Colonic mucosa (tissue), 4 donors: ENCODE measurements at regions not wholly inside any gene's neighbourhood (a gene's known extent, or its start where the extent isn't known, plus 50 kb on each side); places are given as distances from the start of the nearest gene placed in this dataset.

ENCODE experiments used
- DNase-seq: peaks from one replicate; pipeline ENCODE4 v3.0.0-alpha.2; 2020
- H3K27ac ChIP-seq: fragments of 200-600 bp; one replicate; pipeline ENCODE4 v1.8.0; 2021
- H3K27me3 ChIP-seq: fragments of 200-600 bp; one replicate; pipeline ENCODE4 v1.8.0; 2021
- H3K36me3 ChIP-seq: fragments of 200-600 bp; one replicate; pipeline ENCODE4 v1.8.0; 2021
- H3K4me1 ChIP-seq: fragments of 200-600 bp; one replicate; pipeline ENCODE4 v1.8.0; 2021; ENCODE audit warnings: mild to moderate bottlenecking
- H3K4me3 ChIP-seq: fragments of 200-600 bp; one replicate; pipeline ENCODE4 v1.8.0; 2021
- H3K9ac ChIP-seq, 2 donors: one replicate each; pipeline ENCODE4 v1.7.0; 2013; ENCODE audit warnings: control low read depth in 2 of 2, low read depth in 2 of 2, low read length in 2 of 2
- H3K9me3 ChIP-seq: fragments of 200-600 bp; one replicate; pipeline ENCODE4 v1.8.0; 2021
- CTCF ChIP-seq: fragments of 200-600 bp; IDR thresholded peaks from one replicate; pipeline ENCODE4 v1.8.0; 2022; ENCODE audit warnings: antibody characterized with exemption, mild to moderate bottlenecking
- intact Hi-C: fragments of 100-400 bp; cut with DNase I; formaldehyde crosslinking; loops from one replicate; pipeline ENCODE4 v1.14.1; 2022
- donor health status: healthy.
- donor health status: DM: no; HTN: no; CAD: no.
- donor health status: DM: no; HTN: no; CAD: no.

- Histone ChIP-seq H3K9me3 (no peaks in the 10 kb centered on the region), H3K4me1 (no peaks in the 10 kb centered on the region), H3K27ac (no peak overlapping the region), H3K36me3 (no peaks in the 10 kb centered on the region), H3K9ac (no peak overlapping the region), H3K4me3 (no peak overlapping the region), H3K27me3 (no peaks in the 10 kb centered on the region)
- intact Hi-C loops, result no loop called here
- no peak for TF ChIP-seq CTCF
- no peak for DNase-seq
Measured at GRCh38 chr3:22507709-22508108, 695.4 kb upstream of the UBE2E2 start.

DNA sequence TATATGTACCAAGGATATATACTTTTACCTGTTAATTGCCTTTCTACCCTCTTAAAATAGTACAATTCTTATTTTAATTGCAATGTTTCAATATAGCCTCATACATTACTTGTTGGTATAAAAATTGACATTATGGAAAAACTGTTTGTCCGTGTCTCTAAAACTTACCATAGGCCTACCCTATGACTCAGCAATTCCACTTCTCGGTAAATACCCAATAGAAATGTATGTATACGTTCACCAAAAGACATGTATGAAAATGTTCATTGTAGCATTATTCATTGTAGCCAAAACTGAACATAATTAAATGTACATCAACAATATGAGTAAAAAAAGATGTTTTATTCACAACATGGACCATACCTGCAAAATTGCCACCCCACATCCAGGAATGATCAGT is 679.2 kb upstream of the UBE2E2 start:
- Histone ChIP-seq H3K4me3 (no peak overlapping the region), H3K4me1 (no peaks in the 10 kb centered on the region), H3K36me3 (no peaks in the 10 kb centered on the region), H3K9me3 (no peaks in the 10 kb centered on the region), H3K27ac (no peak overlapping the region), H3K27me3 (no peaks in the 10 kb centered on the region), H3K9ac (no peak overlapping the region)
- no peak for TF ChIP-seq CTCF
- no peak for DNase-seq
- intact Hi-C loops, result no loop called here

DNA sequence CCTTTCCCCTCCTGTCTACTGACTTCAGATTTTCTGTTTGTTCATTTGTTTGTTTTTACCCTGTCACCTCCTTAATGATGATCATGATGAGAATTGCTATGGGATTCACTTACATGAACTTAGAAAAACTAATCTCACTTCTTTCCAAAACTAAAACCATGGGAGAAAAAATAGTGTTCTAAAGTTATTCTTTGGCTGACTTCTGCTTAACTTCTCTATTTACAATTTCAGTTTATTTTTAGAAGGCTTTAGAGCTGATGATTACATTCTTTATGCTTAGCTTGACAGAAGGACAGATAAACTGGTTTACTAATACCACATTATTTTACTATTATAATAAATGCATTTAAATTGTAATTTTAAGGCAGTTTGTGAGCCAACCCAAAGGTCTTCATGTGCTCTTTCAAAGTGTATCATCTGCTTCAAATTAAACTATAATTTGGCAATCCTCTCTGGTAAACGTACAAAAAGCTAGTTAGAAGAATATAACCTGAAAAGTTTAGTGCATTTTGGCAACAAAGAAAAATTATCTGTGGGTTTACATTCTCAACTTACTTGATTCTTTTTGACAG is 676.8 kb upstream of the UBE2E2 start:
- DNase-seq, result no peak
- intact Hi-C loops, result no loop called here
- no peak overlapping the region for H3K9ac ChIP-seq

DNA sequence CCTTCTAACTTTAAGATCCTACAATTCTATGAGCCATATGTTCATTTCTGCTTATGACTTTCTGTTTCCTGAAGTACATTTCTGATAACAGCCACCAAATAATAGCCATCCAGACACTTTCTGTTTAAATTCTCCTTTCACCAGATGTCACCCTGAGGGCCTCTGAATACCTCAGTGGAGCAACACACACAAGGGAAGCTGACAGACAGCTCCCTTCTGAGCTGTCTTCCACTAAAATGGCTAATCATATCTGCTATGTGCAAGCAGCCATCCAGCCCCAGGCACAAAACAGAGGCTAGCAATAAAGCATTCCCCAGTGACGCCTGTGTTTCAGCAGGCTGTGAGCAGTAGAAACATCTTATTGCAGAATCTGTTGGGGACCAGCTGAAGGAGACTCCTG is 666.6 kb upstream of the UBE2E2 start:
- Histone ChIP-seq H3K9ac (no peak overlapping the region), H3K36me3 (no peaks in the 10 kb centered on the region), H3K9me3 (no peaks in the 10 kb centered on the region), H3K4me3 (no peak overlapping the region), H3K27ac (no peak overlapping the region), H3K4me1 (no peaks in the 10 kb centered on the region), H3K27me3 (no peaks in the 10 kb centered on the region)
- no peak for DNase-seq
- intact Hi-C loops, result no loop called here
- TF ChIP-seq CTCF, result no peak

More for the DNA sequence above, 676.8 kb upstream of the UBE2E2 start:
- no peaks in the 10 kb centered on the region for H3K9me3 ChIP-seq
- TF ChIP-seq CTCF, result no peak
- H3K4me1 ChIP-seq, result no peaks in the 10 kb centered on the region
- no peaks in the 10 kb centered on the region for H3K36me3 ChIP-seq
- H3K27me3 ChIP-seq, result no peaks in the 10 kb centered on the region
- H3K4me3 ChIP-seq, result no peak overlapping the region
- no peak overlapping the region for H3K27ac ChIP-seq

- no peaks in the 10 kb centered on the region for H3K9me3 ChIP-seq
Measured at GRCh38 chr3:22537560-22537959, 665.6 kb upstream of the UBE2E2 start.

More at GRCh38 chr3:22537560-22537959, 665.6 kb upstream of the UBE2E2 start:
- no peaks in the 10 kb centered on the region for H3K27me3 ChIP-seq
- no peak overlapping the region for H3K4me3 ChIP-seq
- no peak for DNase-seq
- no peaks in the 10 kb centered on the region for H3K36me3 ChIP-seq
- H3K27ac ChIP-seq, result no peak overlapping the region
- no peak overlapping the region for H3K9ac ChIP-seq
- no peak for TF ChIP-seq CTCF
- intact Hi-C loops, result no loop called here
- H3K4me1 ChIP-seq, result no peaks in the 10 kb centered on the region
